GM23338 (cell line): ENCODE measurements at regions not wholly inside any gene's neighbourhood (a gene's known extent, or its start where the extent isn't known, plus 50 kb on each side); places are given as distances from the start of the nearest gene placed in this dataset.

Source experiments
- ATAC-seq: fragments of 200-7000 bp; cut with Tn5 transposase; 3 replicates; pipeline ENCODE4 v1.9.1; 2020
- DNase-seq: peaks from one replicate; pipeline ENCODE4 v3.0.0-alpha.2; 2015; ENCODE audit warnings: low spot score
- H2AFZ ChIP-seq: fragments of 200-600 bp; sonication (generic); 2 replicates; pipeline ENCODE4 v1.8.0; 2016; ENCODE audit warnings: antibody characterized with exemption, mild to moderate bottlenecking, moderate library complexity
- H3F3A ChIP-seq: fragments of 200-600 bp; sonication (generic); replicated peaks from 2 replicates; pipeline ENCODE4 v1.8.0; 2017; ENCODE audit warnings: antibody characterized with exemption, mixed run types, low read depth
- H3K27ac ChIP-seq: fragments of 200-600 bp; sonication (generic); 2 replicates; pipeline ENCODE4 v1.6.1; 2016; ENCODE audit warnings: low read depth
- H3K27me3 ChIP-seq: fragments of 200-600 bp; sonication (generic); 2 replicates; pipeline ENCODE4 v1.8.0; 2016; ENCODE audit warnings: mild to moderate bottlenecking, mixed run types, moderate library complexity; ENCODE audit not compliant: insufficient read depth
- H3K36me3 ChIP-seq: fragments of 200-600 bp; sonication (generic); 2 replicates; pipeline ENCODE4 v1.8.0; 2016; ENCODE audit warnings: mild to moderate bottlenecking; ENCODE audit not compliant: insufficient read depth
- H3K4me1 ChIP-seq: fragments of 200-600 bp; sonication (generic); 2 replicates; pipeline ENCODE4 v1.8.0; 2016; ENCODE audit warnings: mild to moderate bottlenecking, moderate library complexity; ENCODE audit not compliant: insufficient read depth
- H3K4me2 ChIP-seq: fragments of 200-600 bp; sonication (generic); 2 replicates; pipeline ENCODE4 v1.7.1; 2017; ENCODE audit warnings: mixed run types
- H3K4me3 ChIP-seq: fragments of 200-600 bp; sonication (generic); 2 replicates; pipeline ENCODE4 v1.6.1; 2016; ENCODE audit warnings: mixed run types
- H3K79me2 ChIP-seq: fragments of 200-600 bp; sonication (generic); replicated peaks from 2 replicates; pipeline ENCODE4 v1.8.0; 2017; ENCODE audit warnings: mild to moderate bottlenecking; ENCODE audit not compliant: insufficient read depth
- H3K9me2 ChIP-seq: fragments of 200-600 bp; sonication (generic); 2 replicates; pipeline ENCODE4 v1.8.0; 2017; ENCODE audit not compliant: insufficient read depth
- H4K20me1 ChIP-seq: fragments of 200-600 bp; sonication (generic); replicated peaks from 2 replicates; pipeline ENCODE4 v1.8.0; 2017; ENCODE audit warnings: mild to moderate bottlenecking; ENCODE audit not compliant: insufficient read depth
- H3K27ac Mint-ChIP-seq: 2 replicates; pipeline ENCODE4 v1.8.0; 2020; ENCODE audit warnings: inconsistent platforms, mild to moderate bottlenecking, moderate library complexity, mixed read lengths
- H3K27me3 Mint-ChIP-seq: 3 replicates; pipeline ENCODE4 v1.8.0; 2022; ENCODE audit warnings: low read depth, mild to moderate bottlenecking, moderate library complexity, mixed read lengths, inconsistent platforms; ENCODE audit not compliant: insufficient read depth, poor library complexity
- H3K36me3 Mint-ChIP-seq: 3 replicates; pipeline ENCODE4 v1.8.0; 2021; ENCODE audit warnings: low read depth, mild to moderate bottlenecking, inconsistent platforms, moderate library complexity, mixed read lengths
- H3K4me1 Mint-ChIP-seq: 3 replicates; pipeline ENCODE4 v1.8.0; 2020; ENCODE audit warnings: mild to moderate bottlenecking, inconsistent platforms, mixed read lengths
- H3K4me3 Mint-ChIP-seq: 3 replicates; pipeline ENCODE4 v1.8.0; 2021; ENCODE audit warnings: moderate library complexity, mild to moderate bottlenecking, inconsistent platforms, mixed read lengths
- H3K9me3 Mint-ChIP-seq: 3 replicates; pipeline ENCODE4 v1.8.0; 2020; ENCODE audit warnings: moderate library complexity, mild to moderate bottlenecking, inconsistent platforms, mixed read lengths
- CREB1 ChIP-seq: fragments of 250-450 bp; sonication (Bioruptor Pico); IDR thresholded peaks from 2 replicates; pipeline ENCODE4 v1.5.0; 2020; ENCODE audit warnings: low read depth, mild to moderate bottlenecking, moderate library complexity
- CTCF ChIP-seq, 2 experiments: fragments of 200-600 bp in 1 of 2; sonication (generic) in 1 of 2; conservative IDR thresholded peaks; 2 replicates each; pipeline versions ENCODE4 v1.5.1 to v1.6.1; 2016 to 2017; ENCODE audit warnings: antibody characterized with exemption in 2 of 2, low read depth in 2 of 2, mild to moderate bottlenecking in 2 of 2, moderate library complexity in 1 of 2
- ETS1 ChIP-seq: IDR thresholded peaks from 2 replicates; pipeline ENCODE4 v1.6.1; 2016; ENCODE audit warnings: antibody characterized with exemption
- EZH2 ChIP-seq: fragments of 200-600 bp; sonication (generic); IDR thresholded peaks from one replicate; pipeline ENCODE4 v1.8.0; 2017; ENCODE audit warnings: antibody characterized with exemption, mild to moderate bottlenecking, low read depth; ENCODE audit not compliant: unreplicated experiment
- EZH2phosphoT487 ChIP-seq: fragments of 200-600 bp; sonication (generic); IDR thresholded peaks from one replicate; pipeline ENCODE4 v1.8.1; 2018; ENCODE audit warnings: antibody characterized with exemption; ENCODE audit not compliant: unreplicated experiment
- JUNB ChIP-seq: IDR thresholded peaks from one replicate; pipeline ENCODE4 v1.6.1; 2016; ENCODE audit warnings: antibody characterized with exemption; ENCODE audit not compliant: unreplicated experiment
- NANOG ChIP-seq: IDR thresholded peaks from 2 replicates; pipeline ENCODE4 v1.6.1; 2016; ENCODE audit warnings: antibody characterized with exemption, borderline replicate concordance
- POLR2AphosphoS5 ChIP-seq: IDR thresholded peaks from 2 replicates; pipeline ENCODE4 v1.6.1; 2016; ENCODE audit warnings: antibody characterized with exemption, low read depth
- REST ChIP-seq: IDR thresholded peaks from one replicate; pipeline ENCODE4 v1.6.1; 2018; ENCODE audit warnings: antibody characterized with exemption; ENCODE audit not compliant: unreplicated experiment
- STAT1 ChIP-seq: IDR thresholded peaks from one replicate; pipeline ENCODE4 v1.6.1; 2016; ENCODE audit warnings: antibody characterized with exemption; ENCODE audit not compliant: unreplicated experiment
- ZNF114 ChIP-seq: fragments of 250-450 bp; sonication (Bioruptor Pico); IDR thresholded peaks from 2 replicates; pipeline ENCODE4 v1.5.0; 2020; ENCODE audit warnings: mild to moderate bottlenecking, moderate library complexity
- ZNF331 ChIP-seq: fragments of 250-450 bp; sonication (Bioruptor Pico); IDR thresholded peaks from 2 replicates; pipeline ENCODE4 v1.5.0; 2020; ENCODE audit warnings: low read depth, mild to moderate bottlenecking, moderate library complexity
- ZNF462 ChIP-seq: fragments of 250-450 bp; sonication (Bioruptor Pico); IDR thresholded peaks from 2 replicates; pipeline ENCODE4 v1.5.0; 2020; ENCODE audit warnings: mild to moderate bottlenecking, moderate library complexity

- no peak for DNase-seq
- Histone ChIP-seq H3K27me3 (no peaks in the 10 kb centered on the region), H4K20me1 (no peaks in the 10 kb centered on the region), H3K79me2 (no peaks in the 10 kb centered on the region), H3F3A (no peaks in the 10 kb centered on the region), H2AFZ (no peak overlapping the region), H3K4me2 (no peak overlapping the region), H3K4me3 (no peak overlapping the region), H3K4me1 (no peaks in the 10 kb centered on the region), H3K27ac (no peak overlapping the region), H3K36me3 (no peaks in the 10 kb centered on the region), H3K9me2 (no peaks in the 10 kb centered on the region)
- no peak overlapping the region for H3K4me3 Mint-ChIP-seq
- peaks cover 4% of the 10 kb centered on the region; the same call in 2 of the 3 replicates for H3K4me1 Mint-ChIP-seq
- TF ChIP-seq EZH2: no peak
- no peak for TF ChIP-seq EZH2phosphoT487
- no peak for TF ChIP-seq NANOG
- TF ChIP-seq JUNB: no peak
- TF ChIP-seq ZNF331 (CRISPR knock-in tag): no peak
- TF ChIP-seq REST: no peak
- TF ChIP-seq CREB1 (CRISPR knock-in tag): no peak
- no peak for TF ChIP-seq POLR2AphosphoS5
- TF ChIP-seq ETS1: no peak
- no peak for TF ChIP-seq STAT1
- no peak for TF ChIP-seq CTCF (conservative IDR thresholded peaks at IDR 0.05; ENCODE audit: low read depth in 2 of 2)
- no peak for TF ChIP-seq ZNF114 (CRISPR knock-in tag)
- TF ChIP-seq ZNF462: no peak
- H3K36me3 Mint-ChIP-seq: no peaks in the 10 kb centered on the region
- no peak for ATAC-seq
- peaks cover 8% of the 10 kb centered on the region for H3K27me3 Mint-ChIP-seq
- H3K9me3 Mint-ChIP-seq: no peaks in the 10 kb centered on the region
- no peak overlapping the region for H3K27ac Mint-ChIP-seq
These were observed 166.5 kb downstream of the FGF18 start for GRCh38 chr5:171585981-171586380.
